ENCODE measurements at regions not wholly inside any gene's neighbourhood (a gene's known extent, or its start where the extent isn't known, plus 50 kb on each side); places are given as distances from the start of the nearest gene placed in this dataset.
"Not testable (repeated sequence)": the region's sequence is repeated elsewhere in the genome, so short reads cannot be mapped to it uniquely, and the experiment has no call there.

DNA sequence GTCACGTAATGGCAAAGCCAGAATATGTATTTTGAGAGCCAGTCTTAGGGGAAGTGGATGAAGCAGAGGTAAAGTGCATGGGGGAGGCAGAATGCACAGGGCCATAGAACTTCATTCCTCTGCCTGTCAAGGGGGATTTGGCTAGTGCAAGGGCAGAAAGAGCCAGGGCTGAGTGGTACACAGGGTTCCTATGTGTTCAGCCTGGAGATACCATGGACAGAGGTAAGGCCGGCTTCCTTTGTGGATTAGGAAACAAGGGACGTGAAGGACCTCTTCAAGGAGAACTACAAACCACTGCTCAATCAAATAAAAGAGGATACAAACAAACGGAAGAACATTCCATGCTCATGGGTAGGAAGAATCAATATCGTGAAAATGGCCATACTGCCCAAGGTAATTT lies 241.1 kb upstream of the ELAVL2 start:
- not testable (repeated sequence) for DNase-seq

DNA sequence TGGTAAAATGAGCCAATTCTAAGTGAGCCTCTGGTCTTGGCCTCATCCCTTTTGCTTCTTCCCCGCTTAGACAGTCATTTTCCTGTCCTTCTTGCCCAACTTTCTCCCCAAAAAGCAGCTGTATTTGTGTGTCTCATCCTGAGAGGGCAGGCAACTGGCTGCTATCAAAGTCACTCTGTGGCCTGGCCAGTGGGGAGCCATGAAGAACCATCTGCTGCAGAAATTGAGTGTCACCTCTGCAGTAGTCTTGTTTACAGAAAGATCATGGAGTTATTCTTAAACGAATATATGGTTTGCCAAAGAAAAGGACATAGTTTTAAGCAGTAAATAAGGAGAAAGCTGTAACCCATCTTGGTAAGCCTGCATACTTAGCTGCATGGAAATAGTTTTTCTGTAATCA lies 233.6 kb upstream of the ELAVL2 start:
- DNase-seq: no peak

DNA sequence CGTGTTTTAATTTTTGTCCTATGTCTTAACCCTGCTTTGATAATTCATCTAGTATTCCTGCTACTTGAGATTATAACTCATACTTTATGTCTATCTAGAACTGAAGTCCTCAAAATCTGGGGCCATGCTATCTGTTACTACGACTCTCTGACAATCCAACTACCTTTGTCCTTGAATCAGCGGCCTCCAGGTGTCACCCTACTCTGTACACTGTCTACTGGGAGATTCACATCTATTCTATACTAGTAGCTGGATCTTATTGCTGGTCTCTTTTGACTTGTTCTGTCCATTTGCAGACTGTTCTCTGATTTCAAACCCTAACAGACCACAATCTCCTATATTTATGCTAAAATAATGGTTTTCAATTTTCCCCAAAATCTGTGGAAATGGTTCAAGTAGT lies 225.5 kb upstream of the ELAVL2 start:
- DNase-seq: no peak

DNA sequence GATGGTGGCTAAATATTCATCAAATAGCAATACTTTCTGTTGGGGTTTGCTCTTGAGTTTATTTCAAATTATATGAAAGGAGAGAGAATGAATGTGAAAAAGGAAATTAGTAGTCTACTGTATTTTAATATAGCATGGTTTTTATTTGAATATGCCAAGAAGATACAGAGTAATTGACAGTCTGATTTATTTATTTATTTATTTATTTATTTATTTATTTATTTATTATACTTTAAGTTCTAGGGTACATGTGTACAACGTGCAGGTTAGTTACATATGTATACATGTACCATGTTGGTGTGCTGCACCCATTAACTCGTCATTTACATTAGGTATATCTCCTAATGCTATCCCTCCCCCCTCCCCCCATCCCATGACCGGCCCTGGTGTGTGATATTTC lies 224.2 kb upstream of the ELAVL2 start:
- DNase-seq: not testable (repeated sequence)

DNA sequence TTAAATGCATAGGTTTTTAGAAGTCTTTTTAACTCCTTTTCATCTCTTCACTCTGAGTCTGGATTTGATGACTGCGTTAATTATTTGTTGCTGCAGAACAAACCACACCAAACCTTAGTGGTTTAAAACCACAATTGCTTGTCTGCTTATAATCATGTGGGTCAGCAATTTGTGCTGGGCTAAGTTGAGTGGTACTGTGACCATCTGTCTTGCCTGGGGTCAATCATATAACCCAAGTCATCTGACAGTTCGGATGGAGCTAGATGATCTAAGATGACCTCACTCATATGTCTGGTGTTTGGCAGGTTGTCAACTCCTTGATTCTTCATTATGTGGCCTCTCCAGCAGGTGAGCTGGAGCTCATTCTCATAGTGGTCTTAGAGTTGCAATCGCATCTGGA lies 219.1 kb upstream of the ELAVL2 start:
- DNase-seq: no peak

DNA sequence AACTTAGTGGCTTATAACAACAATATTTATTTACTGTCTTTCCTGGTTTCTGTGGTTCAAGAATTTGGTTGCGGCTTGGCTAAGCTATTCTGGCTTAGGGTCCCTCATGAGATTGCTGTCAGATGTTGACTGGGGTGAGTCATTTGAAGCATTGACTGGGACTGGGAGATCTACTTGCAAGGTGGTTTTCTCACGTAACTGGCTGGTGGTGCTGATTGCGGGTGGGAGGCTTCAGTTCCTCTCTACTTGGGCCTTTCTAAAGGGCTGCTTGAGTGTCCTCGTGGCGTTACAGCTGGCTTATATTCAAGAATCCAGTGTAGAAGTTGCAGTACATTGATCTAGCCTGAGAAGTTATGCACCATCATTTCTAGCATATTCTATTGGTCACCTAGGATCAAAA lies 218.5 kb upstream of the ELAVL2 start:
- DNase-seq: no peak

DNA sequence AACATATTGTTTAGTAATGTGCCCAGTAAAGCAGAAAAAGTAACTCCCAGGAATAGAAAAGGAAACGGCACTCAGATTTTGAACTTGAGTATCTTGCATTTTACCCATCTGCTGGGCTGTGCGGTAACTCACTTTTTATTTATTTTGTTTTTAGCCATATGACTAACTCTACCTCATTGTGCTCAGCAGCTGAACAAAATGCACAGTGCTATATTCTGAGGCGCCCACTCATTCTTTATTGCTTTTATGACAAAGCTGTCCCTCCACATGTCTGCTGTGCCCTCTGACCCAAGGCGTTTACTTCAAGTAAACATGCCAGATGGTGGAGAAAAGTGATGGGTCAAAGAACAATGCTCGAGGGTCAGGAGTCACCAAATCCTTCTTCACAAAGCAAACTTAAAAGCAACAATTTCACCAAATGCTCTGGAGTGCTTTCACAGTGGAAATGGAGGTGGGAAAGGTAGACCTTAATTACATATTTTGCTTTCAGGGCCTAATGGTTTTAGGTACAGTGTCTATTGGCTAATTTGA lies 215.2 kb upstream of the ELAVL2 start:
- no peak for DNase-seq

DNA sequence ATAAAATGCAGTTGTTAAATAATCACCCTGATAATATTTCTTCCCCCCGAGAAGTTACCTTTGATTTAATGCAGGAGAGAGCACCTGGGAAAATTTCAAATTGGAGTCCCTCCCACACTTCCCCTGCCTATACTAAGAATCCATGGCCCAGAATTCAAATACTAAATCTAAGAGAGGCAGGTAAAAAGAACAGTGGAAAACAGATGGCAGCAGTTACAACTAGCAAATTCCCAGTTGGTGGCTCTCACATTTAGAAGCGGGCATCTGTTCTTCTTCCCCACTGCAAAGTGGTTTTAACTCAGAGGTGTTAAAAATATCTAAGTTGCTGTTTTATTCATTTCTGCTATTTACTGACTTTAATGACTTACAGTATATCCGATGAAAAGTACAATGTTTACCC lies 210.4 kb upstream of the ELAVL2 start:
- DNase-seq: no peak

DNA sequence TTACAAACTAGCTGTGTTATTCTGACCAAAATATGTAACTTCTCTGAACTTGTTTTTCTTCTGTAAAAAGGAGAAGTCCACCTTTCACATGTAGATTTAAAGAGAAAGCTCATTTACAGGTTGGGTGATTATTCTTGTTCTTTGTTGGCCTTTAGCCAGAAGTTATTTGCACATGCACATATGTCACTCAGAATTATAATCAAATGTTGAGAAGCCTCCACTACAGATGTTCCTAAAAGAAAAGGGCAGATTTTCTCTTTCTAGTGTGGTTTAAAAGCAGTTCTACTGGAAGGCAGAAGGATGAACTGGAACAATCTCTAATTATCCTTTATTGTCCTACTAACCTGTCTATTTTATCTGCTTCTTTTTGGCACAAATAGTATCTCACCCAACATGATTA lies 209.8 kb upstream of the ELAVL2 start:
- DNase-seq: no peak

DNA sequence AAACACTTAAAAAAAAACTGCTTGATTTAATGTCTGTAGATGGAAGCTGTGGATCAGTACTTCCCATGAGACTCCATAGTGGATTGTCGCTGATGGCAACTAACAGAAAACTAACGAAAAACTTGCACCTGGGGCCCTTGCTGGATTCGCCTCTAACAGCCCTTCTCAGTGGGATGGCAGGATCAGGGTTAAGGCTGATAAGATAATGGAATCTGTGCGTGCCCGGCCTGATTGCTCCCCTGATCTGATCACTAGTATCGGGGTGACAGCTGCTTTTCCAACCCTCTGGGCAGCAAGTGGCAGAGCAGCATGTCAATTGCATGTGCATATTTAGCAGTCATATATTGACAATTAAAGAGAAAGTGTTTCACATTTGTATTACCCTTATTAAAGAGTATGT lies 185.8 kb upstream of the ELAVL2 start:
- DNase-seq: no peak

DNA sequence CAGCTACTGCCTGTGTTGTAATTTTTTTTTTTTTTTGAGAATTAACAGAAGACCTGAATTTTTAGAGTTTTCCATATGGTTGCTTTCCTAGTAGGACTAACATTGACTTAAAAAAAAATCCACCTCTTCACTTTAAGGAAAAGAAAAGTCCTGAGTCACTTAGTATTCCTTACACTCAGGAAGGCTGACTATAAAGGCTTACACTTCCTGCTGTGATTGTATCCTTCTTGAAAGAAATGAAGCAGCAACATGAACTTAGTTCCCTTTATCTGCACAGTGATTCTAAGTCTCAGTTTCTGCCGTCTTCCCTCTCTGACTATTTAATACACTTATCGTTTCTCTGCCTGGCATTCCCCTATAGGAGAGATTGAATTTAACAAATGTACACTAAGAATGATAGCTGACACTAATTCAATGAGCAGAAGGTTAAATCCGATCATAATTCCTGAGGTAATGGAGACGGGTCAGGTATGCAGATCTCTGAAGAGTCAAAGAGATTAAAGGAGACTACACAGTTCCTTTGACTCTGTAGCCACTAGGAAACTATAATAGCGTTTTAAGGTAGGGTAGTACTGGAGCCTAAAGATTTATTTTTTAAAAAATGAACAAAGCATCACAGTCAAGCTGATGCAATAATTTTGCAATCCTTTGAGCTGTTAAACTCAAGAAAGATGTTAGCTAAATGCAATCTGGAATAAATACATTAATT lies 185.1 kb upstream of the ELAVL2 start:
- DNase-seq: no peak

DNA sequence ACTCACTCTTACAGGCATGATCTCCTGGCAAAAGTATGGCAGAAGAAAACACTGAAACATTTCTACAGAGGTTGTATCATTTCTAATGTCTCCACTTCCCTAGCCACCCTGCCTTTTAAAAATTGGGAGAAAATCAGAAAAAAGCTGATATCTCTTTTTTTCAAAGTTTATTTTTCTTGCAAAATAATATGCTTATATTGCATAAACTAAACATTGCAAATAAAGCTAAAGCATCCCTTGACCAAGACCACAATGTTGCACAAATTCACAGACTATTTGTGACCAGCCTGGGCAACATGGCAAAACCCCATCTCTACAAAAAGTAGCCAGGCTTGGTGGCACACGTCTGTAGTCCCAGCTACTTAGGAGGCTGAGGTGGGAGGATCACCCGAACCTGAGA lies 183.3 kb upstream of the ELAVL2 start:
- no peak for DNase-seq

DNA sequence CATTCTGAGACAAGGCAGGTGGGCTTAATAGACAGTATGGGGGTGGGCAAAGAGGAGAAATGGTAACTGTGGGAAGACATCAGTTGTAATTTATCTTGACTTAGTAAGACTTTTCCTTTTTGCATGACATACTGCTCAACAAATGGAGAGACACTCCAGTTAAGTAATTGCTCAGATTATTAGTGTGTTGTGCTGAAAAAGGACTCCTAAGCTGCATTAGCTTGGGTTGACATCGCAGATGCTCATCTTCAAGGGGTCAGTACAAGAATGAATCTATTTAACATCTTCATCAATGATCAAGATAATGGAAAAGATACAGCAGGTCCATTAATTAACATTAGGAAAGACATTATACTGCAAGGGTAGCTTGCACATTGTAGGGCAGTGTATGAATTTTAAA lies 181.1 kb upstream of the ELAVL2 start:
- DNase-seq: no peak

DNA sequence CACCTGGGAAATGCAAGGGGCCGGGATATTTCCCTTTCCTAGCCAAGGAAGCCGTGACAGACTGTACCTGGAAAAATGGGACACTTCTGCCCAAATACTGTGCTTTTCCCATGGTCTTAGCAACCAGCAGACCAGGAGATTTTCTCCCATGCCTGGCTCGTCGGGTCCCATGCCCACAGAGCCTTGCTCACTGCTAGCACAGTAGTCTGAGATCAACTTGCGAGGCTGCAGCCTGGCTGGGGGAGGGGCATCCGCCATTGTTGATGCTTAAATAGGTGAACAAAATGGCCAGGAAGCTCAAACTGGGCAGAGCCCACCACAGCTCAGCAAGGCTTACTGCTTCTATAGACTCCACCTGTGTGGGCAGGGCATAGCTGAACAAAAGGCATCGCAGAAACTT lies 165.8 kb upstream of the ELAVL2 start:
- not testable (repeated sequence) for DNase-seq

DNA sequence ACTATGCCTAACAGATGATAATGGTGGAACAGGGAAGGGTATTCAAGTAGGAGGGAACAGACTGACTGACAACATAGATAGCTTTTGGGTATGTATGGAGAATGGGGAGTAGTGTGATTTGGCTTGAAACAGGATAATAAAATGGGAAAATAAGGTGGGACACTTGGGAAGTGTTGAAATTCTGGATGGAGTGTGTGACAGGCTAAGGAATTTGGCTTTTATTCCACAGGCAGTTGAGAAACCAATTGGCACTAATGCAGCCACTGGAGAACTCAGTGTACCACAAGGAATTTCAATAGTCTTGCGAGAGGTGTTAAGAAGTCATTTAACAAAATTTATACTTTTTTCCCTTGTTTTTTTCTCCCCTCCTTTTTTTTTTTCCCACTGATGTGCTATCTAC lies 153.5 kb upstream of the ELAVL2 start:
- DNase-seq: no peak

DNA sequence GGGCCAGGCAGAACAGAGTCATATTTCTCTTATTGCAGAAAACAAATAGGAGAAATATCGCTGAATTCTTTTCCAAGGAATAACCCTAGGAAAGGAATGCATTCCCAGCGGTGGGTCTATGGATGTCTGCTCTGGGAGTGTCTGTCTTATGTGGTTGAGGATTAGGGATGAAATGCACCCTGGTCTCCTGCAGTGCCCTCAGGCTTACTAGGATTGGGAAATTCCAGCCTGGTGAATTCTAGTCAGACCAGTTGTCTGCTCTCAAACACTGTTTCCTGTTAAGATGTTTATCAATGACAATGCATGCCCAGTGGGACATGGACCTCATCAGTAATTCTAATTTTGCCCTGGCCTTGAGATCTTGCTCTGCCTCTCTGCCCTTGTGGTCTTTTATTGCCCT lies 136.1 kb upstream of the ELAVL2 start:
- no peak for DNase-seq

DNA sequence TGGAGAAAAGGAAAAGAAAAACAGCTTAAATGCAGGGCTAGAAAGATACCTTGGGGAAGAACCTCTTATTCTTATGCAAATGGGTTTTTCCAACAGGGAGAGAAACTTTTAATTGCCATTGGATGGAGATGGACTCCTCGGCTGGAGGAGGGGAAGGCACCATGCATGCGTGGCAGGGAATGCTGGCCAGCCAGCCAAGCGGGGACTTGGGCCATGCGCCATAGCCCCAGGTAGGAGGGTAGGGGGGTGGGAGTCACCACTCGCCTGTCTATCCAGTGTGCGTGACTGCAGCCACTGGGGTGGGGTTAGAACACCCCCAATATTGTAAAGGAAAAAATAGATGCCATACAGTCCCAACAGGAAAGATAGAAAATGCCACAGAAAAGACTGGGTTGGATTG lies 119.9 kb upstream of the ELAVL2 start:
- no peak for DNase-seq

DNA sequence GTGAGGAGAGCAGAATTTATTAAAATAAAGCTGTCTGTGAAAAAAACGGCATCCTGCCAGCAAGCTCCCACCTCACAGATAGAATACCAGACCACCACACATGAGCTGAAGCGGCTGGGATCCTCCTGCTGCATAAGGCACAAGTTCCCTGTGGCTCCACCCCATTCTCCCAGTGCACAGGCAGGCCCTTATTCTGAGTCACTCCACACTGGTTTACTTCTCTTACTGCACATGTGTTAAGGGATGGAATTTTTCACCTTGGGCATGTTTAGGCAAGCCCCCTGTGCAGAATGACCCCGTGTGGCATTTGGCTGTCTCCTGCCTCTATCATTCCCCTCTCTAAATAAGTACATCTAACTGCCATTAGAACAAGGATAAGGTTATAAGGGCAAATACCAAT lies 115.0 kb upstream of the ELAVL2 start:
- DNase-seq: no peak

DNA sequence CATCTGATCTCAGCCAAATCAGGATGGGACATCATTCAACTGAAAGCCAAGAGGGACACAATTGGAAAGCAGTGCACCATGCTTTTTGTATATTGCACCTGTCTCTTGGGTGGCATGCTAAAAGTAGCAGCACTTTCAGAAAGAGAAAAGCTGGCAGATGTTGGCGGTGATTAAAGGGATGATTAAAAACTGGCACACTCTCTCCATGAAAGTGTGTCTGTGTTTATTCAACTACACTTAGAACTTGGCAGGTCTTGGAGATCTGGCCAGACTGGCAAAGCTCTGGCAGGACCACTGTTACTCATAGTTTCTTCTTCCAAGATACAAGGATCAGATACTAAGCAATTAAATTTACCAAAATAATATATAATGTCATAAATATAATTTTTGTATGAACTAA lies 112.9 kb upstream of the ELAVL2 start:
- no peak for DNase-seq

DNA sequence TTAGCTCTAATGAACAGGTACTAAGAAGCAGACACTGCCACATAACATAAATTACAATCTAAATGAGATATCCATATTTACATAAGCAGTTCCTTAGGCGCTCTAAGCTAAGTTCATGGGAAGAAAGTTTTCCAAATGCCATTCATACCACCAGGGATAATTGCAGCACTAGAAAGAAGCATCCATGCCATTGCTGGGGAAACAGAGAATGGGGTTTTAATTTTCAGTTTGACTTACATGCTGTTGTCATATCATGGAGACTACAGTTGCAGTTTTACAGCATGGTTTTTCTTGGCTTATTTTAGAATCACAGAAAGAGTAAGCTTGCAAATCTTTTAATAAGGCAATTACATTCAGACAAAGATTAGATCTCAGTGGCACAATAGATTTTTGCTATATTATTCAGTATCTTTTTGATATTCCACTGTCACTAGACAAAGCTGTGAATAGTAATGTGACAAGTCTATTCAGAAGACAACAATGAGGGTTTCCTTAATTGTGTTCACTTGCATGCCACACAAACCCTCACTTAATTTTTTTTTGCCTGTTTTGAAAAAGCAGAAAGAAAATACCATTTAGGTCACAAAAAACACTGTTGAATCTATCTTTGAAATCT lies 108.4 kb upstream of the ELAVL2 start:
- no peak for DNase-seq

DNA sequence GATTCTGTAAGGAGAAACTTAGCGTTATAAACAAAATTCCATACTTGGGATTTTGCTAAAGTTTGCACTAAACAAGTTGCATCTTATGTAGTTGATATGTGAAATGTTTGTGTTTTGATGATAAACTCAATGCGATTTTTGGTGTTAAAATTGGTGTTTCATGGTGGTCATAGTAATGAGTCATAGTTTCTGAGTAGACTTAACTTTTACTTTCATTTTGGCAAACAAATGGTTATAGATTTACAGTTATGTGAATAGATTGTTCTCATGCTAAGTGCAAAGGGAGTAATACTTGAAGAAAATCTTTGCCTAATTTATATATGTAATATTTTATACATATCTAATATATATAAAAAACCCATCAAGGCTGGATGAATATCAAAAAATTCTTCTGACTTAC lies 107.3 kb upstream of the ELAVL2 start:
- DNase-seq: no peak

DNA sequence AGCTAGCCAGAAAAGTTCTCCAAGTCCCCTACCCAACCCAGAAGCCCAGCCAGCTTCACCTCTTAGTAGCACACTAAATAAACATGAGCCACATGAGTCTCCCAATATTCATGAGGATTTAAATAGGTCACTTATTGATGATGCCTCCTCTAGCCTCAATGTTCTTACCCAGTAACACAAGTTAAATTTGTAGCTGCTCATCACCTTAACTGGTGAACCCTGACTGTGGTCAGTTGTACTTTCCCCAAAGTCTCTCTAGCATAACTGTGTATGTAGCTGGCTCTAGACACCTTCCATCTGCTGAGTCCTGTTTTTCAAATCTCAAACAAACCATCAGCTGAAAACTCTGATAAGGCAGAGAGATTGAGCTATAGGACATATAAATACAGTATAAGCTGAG lies 100.3 kb upstream of the ELAVL2 start:
- no peak for DNase-seq

DNA sequence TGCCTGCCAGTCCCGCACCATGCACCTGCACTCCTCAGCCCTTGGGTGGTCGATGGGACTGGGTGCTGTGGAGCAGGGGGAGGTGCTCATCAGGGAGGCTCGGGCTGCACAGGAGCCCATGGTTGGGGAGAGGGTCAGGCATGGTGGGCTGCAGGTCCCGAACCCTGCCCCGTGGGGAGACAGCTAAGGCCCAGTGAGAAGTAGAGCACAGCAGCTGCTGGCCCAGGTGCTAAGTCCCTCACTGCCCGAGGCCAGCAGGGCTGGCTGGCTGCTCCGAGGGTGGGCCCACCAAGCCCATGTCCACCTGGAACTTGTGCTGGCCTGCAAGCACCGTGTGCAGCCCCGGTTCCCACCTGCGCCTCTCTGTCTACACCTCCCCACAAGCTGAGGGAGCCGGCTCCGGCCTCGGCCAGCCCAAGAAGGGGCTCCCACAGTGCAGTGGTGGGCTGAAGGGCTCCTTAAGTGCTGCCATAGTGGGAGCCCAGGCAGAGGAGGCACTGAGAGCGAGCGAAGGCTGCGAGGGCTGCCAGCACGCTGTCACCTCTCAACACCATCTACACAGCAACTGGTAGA lies 88.5 kb upstream of the ELAVL2 start:
- DNase-seq: no peak

DNA sequence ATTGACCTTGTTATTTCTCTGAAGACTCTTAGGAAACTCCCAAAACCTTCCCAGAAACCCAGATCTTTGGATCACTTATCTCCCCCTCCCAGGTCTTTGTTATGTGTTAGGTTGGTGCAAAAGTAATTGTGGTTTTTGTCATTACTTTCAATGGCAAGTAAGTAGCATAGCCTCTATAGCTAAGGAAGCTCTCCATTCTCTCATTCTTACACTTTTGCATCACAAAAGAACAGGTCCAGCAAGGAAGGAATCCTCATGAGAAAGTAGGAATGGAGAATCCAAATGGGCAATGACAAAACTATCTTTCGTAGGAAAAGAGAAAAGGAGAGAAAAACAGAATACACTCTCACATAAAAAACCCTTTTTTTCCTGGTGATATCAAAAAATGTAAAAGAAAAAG lies 81.3 kb upstream of the ELAVL2 start:
- no peak for DNase-seq

DNA sequence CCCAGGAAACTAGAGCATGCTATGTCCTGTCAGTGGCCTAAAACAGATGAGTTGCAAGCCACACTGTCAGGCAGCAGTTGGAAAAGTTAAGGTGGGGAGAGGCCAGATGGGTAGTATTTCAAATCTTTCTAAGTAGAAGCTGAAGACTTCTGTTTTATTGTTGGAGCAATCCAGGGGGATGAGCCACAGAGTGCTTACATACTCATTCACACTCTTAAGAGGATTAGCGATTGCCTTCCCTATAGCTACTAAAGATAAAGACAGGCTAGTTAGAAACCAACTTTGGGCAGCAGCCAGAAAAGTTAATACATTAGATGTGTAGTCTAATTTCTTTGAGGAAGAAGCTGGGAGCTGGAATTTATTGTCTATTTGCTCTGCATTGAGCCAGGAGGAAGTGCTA lies 61.7 kb upstream of the ELAVL2 start:
- DNase-seq: no peak

Data from NCI-H146 (cell line).